ENCODE measurements at regions not wholly inside any gene's neighbourhood (a gene's known extent, or its start where the extent isn't known, plus 50 kb on each side); places are given as distances from the start of the nearest gene placed in this dataset.

DNA sequence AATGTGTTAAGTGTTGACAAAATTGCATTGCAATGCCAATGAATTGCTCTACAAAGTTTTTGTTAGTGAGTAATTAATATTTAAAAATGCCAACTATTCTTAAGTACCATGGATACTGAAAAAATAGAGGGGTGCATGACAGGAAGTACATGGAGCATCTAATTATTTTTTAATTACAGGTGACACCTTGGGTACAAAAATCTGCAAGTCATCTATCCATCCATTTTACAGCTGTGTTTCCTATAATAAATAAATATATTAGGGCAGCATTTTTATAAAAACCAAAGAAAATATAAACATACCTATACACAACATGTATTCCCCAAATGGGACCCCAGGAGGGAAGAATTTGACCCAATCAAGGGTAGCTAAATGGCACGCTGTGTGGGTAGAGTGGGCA lies 304.6 kb downstream of the XPNPEP1 start:
- H3K4me3 Mint-ChIP-seq, result no peak overlapping the region
- Histone ChIP-seq H3K9ac (ENCODE audit: low read length) (no peak overlapping the region), H3K4me1 (ENCODE audit: control insufficient read depth in 2 of 2, insufficient read depth in 2 of 2, low read length in 2 of 2) (no peaks in the 10 kb centered on the region), H3K27ac (ENCODE audit: low read length in 2 of 2) (no peak overlapping the region), H3K27me3 (replicated peaks in 1 of 4; ENCODE audit: control extremely low read depth in 1 of 4, control insufficient read depth in 3 of 4, insufficient read depth in 4 of 4, low read length in 3 of 4) (no peaks in the 10 kb centered on the region), H3K9me3 (ENCODE audit: control extremely low read depth in 1 of 3, control insufficient read depth in 2 of 3, insufficient read depth in 1 of 3, low read length in 2 of 3) (no peaks in the 10 kb centered on the region), H3K79me2 (ENCODE audit: control insufficient read depth, insufficient read depth, low read length) (no peaks in the 10 kb centered on the region), H3K4me3 (ENCODE audit: control extremely low read depth in 1 of 5, extremely low read depth in 1 of 5, insufficient read depth in 1 of 5, low read depth in 2 of 5, low read length in 4 of 5) (no peak overlapping the region), H2AFZ (ENCODE audit: insufficient read depth, low read depth, low read length, poor library complexity, severe bottlenecking) (no peak overlapping the region), H3K36me3 (replicated peaks in 1 of 2; ENCODE audit: control extremely low read depth in 1 of 2, control insufficient read depth in 1 of 2, extremely low read depth in 1 of 2, insufficient read depth in 2 of 2, low read length in 1 of 2) (no peaks in the 10 kb centered on the region), H4K20me1 (ENCODE audit: control insufficient read depth, insufficient read depth, low read length, poor library complexity, severe bottlenecking) (no peaks in the 10 kb centered on the region), H3K4me2 (replicated peaks; ENCODE audit: low read depth, low read length, poor library complexity, severe bottlenecking) (no peak overlapping the region)
- no peaks in the 10 kb centered on the region for H3K27me3 Mint-ChIP-seq
- H3K4me1 Mint-ChIP-seq, result no peaks in the 10 kb centered on the region
- ATAC-seq (ENCODE audit: low read depth) (no peak), DNase-seq (no peak)
- ChIA-PET CTCF (no interaction called here), POLR2A (no interaction called here)
- TF ChIP-seq, protein P1, sequence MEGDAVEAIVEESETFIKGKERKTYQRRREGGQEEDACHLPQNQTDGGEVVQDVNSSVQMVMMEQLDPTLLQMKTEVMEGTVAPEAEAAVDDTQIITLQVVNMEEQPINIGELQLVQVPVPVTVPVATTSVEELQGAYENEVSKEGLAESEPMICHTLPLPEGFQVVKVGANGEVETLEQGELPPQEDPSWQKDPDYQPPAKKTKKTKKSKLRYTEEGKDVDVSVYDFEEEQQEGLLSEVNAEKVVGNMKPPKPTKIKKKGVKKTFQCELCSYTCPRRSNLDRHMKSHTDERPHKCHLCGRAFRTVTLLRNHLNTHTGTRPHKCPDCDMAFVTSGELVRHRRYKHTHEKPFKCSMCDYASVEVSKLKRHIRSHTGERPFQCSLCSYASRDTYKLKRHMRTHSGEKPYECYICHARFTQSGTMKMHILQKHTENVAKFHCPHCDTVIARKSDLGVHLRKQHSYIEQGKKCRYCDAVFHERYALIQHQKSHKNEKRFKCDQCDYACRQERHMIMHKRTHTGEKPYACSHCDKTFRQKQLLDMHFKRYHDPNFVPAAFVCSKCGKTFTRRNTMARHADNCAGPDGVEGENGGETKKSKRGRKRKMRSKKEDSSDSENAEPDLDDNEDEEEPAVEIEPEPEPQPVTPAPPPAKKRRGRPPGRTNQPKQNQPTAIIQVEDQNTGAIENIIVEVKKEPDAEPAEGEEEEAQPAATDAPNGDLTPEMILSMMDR (IDR thresholded peaks at IDR 0.05), result no peak
- no peak for TF ChIP-seq EZH2 (IDR thresholded peaks at IDR 0.05; ENCODE audit: borderline replicate concordance, insufficient read depth, low read depth, low read length, poor library complexity, severe bottlenecking)
- no peak overlapping the region for H3K27ac Mint-ChIP-seq
- H3K9me3 Mint-ChIP-seq (ENCODE audit: insufficient read depth), result no peaks in the 10 kb centered on the region
- intact Hi-C loops (cut with micrococcal nuclease), result no loop called here
- whole genome bisulfite sequencing (ENCODE audit: insufficient coverage), result no CpG with 5 or more reads among the region's 1 CpG

DNA sequence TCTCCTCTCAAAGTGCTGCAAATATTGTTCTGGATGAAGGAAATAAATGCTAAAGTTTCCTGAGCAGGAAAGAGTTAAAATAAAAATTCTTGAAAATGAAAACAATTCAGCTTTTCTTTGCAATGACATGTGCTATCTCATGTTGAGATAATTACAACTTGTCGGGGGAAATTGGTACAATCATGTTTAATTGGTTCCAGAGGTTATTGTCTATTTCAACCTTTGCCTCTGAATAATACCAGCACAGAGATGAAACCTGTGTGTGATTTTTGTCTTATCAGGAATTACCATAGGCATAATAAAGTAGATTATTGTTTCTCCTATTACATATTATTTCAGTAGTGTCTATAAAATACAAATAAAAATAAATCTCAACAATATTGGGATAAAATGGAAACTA lies 305.0 kb downstream of the XPNPEP1 start:
- TF ChIP-seq, protein P1 (IDR thresholded peaks at IDR 0.05), result no peak
- no peak for TF ChIP-seq EZH2 (IDR thresholded peaks at IDR 0.05; ENCODE audit: borderline replicate concordance, insufficient read depth, low read depth, low read length, poor library complexity, severe bottlenecking)
- no peaks in the 10 kb centered on the region for H3K79me2 ChIP-seq (ENCODE audit: control insufficient read depth, insufficient read depth, low read length)
- no peak overlapping the region for H3K27ac Mint-ChIP-seq
- no peak overlapping the region for H3K4me3 Mint-ChIP-seq
- no peak for ATAC-seq (ENCODE audit: low read depth)
- POLR2A ChIA-PET, result no interaction called here
- no peak overlapping the region for H3K4me3 ChIP-seq (ENCODE audit: control extremely low read depth in 1 of 5, extremely low read depth in 1 of 5, insufficient read depth in 1 of 5, low read depth in 2 of 5, low read length in 4 of 5)
- H4K20me1 ChIP-seq (ENCODE audit: control insufficient read depth, insufficient read depth, low read length, poor library complexity, severe bottlenecking), result no peaks in the 10 kb centered on the region
- no peaks in the 10 kb centered on the region for H3K9me3 ChIP-seq (ENCODE audit: control extremely low read depth in 1 of 3, control insufficient read depth in 2 of 3, insufficient read depth in 1 of 3, low read length in 2 of 3)
- H3K36me3 ChIP-seq (replicated peaks in 1 of 2; ENCODE audit: control extremely low read depth in 1 of 2, control insufficient read depth in 1 of 2, extremely low read depth in 1 of 2, insufficient read depth in 2 of 2, low read length in 1 of 2), result no peaks in the 10 kb centered on the region
- CTCF ChIA-PET, result no interaction called here
- intact Hi-C loops (cut with micrococcal nuclease), result no loop called here
- no peaks in the 10 kb centered on the region for H3K4me1 Mint-ChIP-seq
- H2AFZ ChIP-seq (ENCODE audit: insufficient read depth, low read depth, low read length, poor library complexity, severe bottlenecking), result no peak overlapping the region
- H3K9me3 Mint-ChIP-seq (ENCODE audit: insufficient read depth), result no peaks in the 10 kb centered on the region
- WGBS (ENCODE audit: insufficient coverage), result no CpG with 5 or more reads among the region's 1 CpG
- no peaks in the 10 kb centered on the region for H3K4me1 ChIP-seq (ENCODE audit: control insufficient read depth in 2 of 2, insufficient read depth in 2 of 2, low read length in 2 of 2)
- H3K27me3 Mint-ChIP-seq, result no peaks in the 10 kb centered on the region
- H3K27ac ChIP-seq (ENCODE audit: low read length in 2 of 2), result no peak overlapping the region
- H3K27me3 ChIP-seq (replicated peaks in 1 of 4; ENCODE audit: control extremely low read depth in 1 of 4, control insufficient read depth in 3 of 4, insufficient read depth in 4 of 4, low read length in 3 of 4), result no peaks in the 10 kb centered on the region
- no peak overlapping the region for H3K4me2 ChIP-seq (replicated peaks; ENCODE audit: low read depth, low read length, poor library complexity, severe bottlenecking)
- no peak for DNase-seq
- no peak overlapping the region for H3K9ac ChIP-seq (ENCODE audit: low read length)

Measured in B cell (primary cell).